ENCODE measurements at regions not wholly inside any gene's neighbourhood (a gene's known extent, or its start where the extent isn't known, plus 50 kb on each side); places are given as distances from the start of the nearest gene placed in this dataset.

DNA sequence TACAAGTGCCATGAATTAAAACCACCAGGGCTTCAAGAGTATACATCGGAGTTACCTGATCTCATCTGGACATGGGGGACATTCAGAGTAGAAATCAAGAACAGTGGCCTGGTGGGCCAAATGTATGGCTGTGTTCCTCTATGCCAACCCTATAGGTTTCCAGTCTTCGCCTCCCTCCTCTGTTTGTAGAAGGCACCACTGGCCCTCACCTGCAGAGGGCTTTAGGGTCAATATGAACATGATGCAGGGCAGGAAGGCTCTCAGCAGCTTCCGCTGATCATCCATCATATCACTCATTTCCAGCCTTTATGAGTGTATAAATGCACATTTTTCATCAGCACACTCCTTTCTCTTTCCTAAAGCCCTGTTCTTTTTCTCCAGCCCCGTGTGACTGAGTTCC lies 555.5 kb upstream of the BRINP1 start:
- H3K9me3 Mint-ChIP-seq: peaks cover 0 to 9% (median 2%) of the 10 kb centered on the region in 7 donors
- peaks cover 0 to 2% (median 0%) of the 10 kb centered on the region in 3 donors for H3K27me3 Mint-ChIP-seq (ENCODE audit: low read depth in 3 of 3)
- H3K9me3 ChIP-seq (replicated peaks in 1 of 2; ENCODE audit: control insufficient read depth in 1 of 2, insufficient read depth in 1 of 2, low read length in 2 of 2): peaks cover 0 to 6% of the 10 kb centered on the region in 2 donors
- no peak for DNase-seq
- no peaks in the 10 kb centered on the region for H4K20me1 ChIP-seq (ENCODE audit: insufficient read depth, low read length)
- H3K9ac ChIP-seq (ENCODE audit: insufficient read depth, low read length, poor library complexity, severe bottlenecking): no peak overlapping the region
- H3K4me1 Mint-ChIP-seq: no peaks in the 10 kb centered on the region
- H3K4me3 Mint-ChIP-seq: no peak overlapping the region
- 100% methylated on average over 2 of the region's 4 CpGs for WGBS (ENCODE audit: insufficient coverage)
- H3K4me2 ChIP-seq (replicated peaks; ENCODE audit: extremely low read depth, low read length, poor library complexity, severe bottlenecking): no peak overlapping the region
- H3K4me3 ChIP-seq (replicated peaks in 1 of 3; ENCODE audit: low read depth in 2 of 3, low read length in 3 of 3): no peak overlapping the region
- intact Hi-C loops (cut with micrococcal nuclease): no loop called here
- H2AFZ ChIP-seq (ENCODE audit: insufficient read depth, low read depth, low read length, poor library complexity, severe bottlenecking): no peak overlapping the region
- no peaks in the 10 kb centered on the region for H3K79me2 ChIP-seq (ENCODE audit: insufficient read depth, low read length)
- H3K4me1 ChIP-seq (ENCODE audit: control insufficient read depth in 1 of 2, insufficient read depth in 2 of 2, low read length in 2 of 2): no peaks in the 10 kb centered on the region
- no peaks in the 10 kb centered on the region for H3K36me3 ChIP-seq (replicated peaks in 1 of 2; ENCODE audit: control insufficient read depth in 1 of 2, insufficient read depth in 2 of 2, low read length in 2 of 2)
- TF ChIP-seq, protein P1, sequence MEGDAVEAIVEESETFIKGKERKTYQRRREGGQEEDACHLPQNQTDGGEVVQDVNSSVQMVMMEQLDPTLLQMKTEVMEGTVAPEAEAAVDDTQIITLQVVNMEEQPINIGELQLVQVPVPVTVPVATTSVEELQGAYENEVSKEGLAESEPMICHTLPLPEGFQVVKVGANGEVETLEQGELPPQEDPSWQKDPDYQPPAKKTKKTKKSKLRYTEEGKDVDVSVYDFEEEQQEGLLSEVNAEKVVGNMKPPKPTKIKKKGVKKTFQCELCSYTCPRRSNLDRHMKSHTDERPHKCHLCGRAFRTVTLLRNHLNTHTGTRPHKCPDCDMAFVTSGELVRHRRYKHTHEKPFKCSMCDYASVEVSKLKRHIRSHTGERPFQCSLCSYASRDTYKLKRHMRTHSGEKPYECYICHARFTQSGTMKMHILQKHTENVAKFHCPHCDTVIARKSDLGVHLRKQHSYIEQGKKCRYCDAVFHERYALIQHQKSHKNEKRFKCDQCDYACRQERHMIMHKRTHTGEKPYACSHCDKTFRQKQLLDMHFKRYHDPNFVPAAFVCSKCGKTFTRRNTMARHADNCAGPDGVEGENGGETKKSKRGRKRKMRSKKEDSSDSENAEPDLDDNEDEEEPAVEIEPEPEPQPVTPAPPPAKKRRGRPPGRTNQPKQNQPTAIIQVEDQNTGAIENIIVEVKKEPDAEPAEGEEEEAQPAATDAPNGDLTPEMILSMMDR (IDR thresholded peaks at IDR 0.05): no peak
- no peak overlapping the region for H3K27ac ChIP-seq (ENCODE audit: low read depth in 1 of 2, low read length in 2 of 2)
- H3K27me3 ChIP-seq (ENCODE audit: control insufficient read depth in 2 of 2, insufficient read depth in 2 of 2, low read length in 2 of 2): no peaks in the 10 kb centered on the region
- H3K27ac Mint-ChIP-seq: no peak overlapping the region
- H3K36me3 Mint-ChIP-seq: no peaks in the 10 kb centered on the region

DNA sequence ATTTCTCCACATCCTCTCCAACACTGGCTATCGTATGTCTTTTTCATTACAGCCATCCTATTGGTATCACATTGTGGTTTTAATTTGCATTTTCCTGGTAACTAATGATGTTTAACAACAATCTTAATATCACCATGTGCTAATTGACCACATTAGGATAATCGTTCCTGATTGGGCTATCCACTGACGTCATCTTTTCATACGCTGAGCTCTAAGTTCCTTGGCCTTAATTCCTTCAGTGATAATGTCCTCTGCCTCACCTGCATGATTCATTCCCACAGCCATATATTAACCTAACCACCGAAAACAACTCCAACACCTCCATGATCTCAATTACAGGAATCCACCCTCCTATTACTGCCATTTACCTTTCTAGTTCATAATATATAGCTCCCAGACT lies 547.9 kb upstream of the BRINP1 start:
- Mint-ChIP-seq H3K4me1 (no peaks in the 10 kb centered on the region), H3K27ac (no peak overlapping the region), H3K36me3 (no peaks in the 10 kb centered on the region), H3K9me3 (peaks cover 0 to 7% (median 2%) of the 10 kb centered on the region in 7 donors), H3K27me3 (ENCODE audit: low read depth in 3 of 3) (no peaks in the 10 kb centered on the region), H3K4me3 (no peak overlapping the region)
- H3K27me3 ChIP-seq (ENCODE audit: control insufficient read depth in 2 of 2, insufficient read depth in 2 of 2, low read length in 2 of 2): no peaks in the 10 kb centered on the region
- H3K36me3 ChIP-seq (replicated peaks in 1 of 2; ENCODE audit: control insufficient read depth in 1 of 2, insufficient read depth in 2 of 2, low read length in 2 of 2): no peaks in the 10 kb centered on the region
- H3K79me2 ChIP-seq (ENCODE audit: insufficient read depth, low read length): no peaks in the 10 kb centered on the region
- H2AFZ ChIP-seq (ENCODE audit: insufficient read depth, low read depth, low read length, poor library complexity, severe bottlenecking): no peak overlapping the region
- WGBS (ENCODE audit: insufficient coverage): 91% methylated on average over 4 of the region's 5 CpGs
- no peak overlapping the region for H3K4me2 ChIP-seq (replicated peaks; ENCODE audit: extremely low read depth, low read length, poor library complexity, severe bottlenecking)
- no peaks in the 10 kb centered on the region for H3K4me1 ChIP-seq (ENCODE audit: control insufficient read depth in 1 of 2, insufficient read depth in 2 of 2, low read length in 2 of 2)
- intact Hi-C loops (cut with micrococcal nuclease): no loop called here
- no peaks in the 10 kb centered on the region for H4K20me1 ChIP-seq (ENCODE audit: insufficient read depth, low read length)
- H3K9ac ChIP-seq (ENCODE audit: insufficient read depth, low read length, poor library complexity, severe bottlenecking): no peak overlapping the region
- H3K4me3 ChIP-seq (replicated peaks in 1 of 3; ENCODE audit: low read depth in 2 of 3, low read length in 3 of 3): no peak overlapping the region
- TF ChIP-seq, protein P1 (IDR thresholded peaks at IDR 0.05): no peak
- DNase-seq: no peak
- H3K9me3 ChIP-seq (replicated peaks in 1 of 2; ENCODE audit: control insufficient read depth in 1 of 2, insufficient read depth in 1 of 2, low read length in 2 of 2): peaks cover 0 to 6% of the 10 kb centered on the region in 2 donors
- no peak overlapping the region for H3K27ac ChIP-seq (ENCODE audit: low read depth in 1 of 2, low read length in 2 of 2)

Measured in CD14-positive monocyte (primary cell).